Ovary (tissue), 7 donors: ENCODE measurements at regions not wholly inside any gene's neighbourhood (a gene's known extent, or its start where the extent isn't known, plus 50 kb on each side); places are given as distances from the start of the nearest gene placed in this dataset.

Source experiments
- DNase-seq, 5 donors: peaks; one replicate each; pipeline ENCODE4 v3.0.0-alpha.2; 2019 to 2020
- H3K27ac ChIP-seq, 2 donors: fragments of 200-600 bp; one replicate each; pipeline versions ENCODE4 v1.5.1 to v1.8.0; 2019 to 2022
- H3K27me3 ChIP-seq: fragments of 200-600 bp; one replicate; pipeline ENCODE4 v1.8.0; 2022
- H3K36me3 ChIP-seq: fragments of 200-600 bp; sonication (generic); one replicate; pipeline ENCODE4 v1.5.1; 2019
- H3K4me1 ChIP-seq: one replicate; pipeline ENCODE4 v1.8.1; 2013; ENCODE audit warnings: mild to moderate bottlenecking, moderate library complexity; ENCODE audit not compliant: insufficient read depth
- H3K4me3 ChIP-seq: fragments of 200-600 bp; sonication (generic); one replicate; pipeline ENCODE4 v1.5.1; 2017
- H3K9me3 ChIP-seq, 2 donors: fragments of 200-600 bp in 1 of 2; sonication (generic) in 1 of 2; one replicate each; pipeline versions ENCODE4 v1.5.1 to v1.8.1; 2013 to 2019; ENCODE audit warnings: mild to moderate bottlenecking in 1 of 2, moderate library complexity in 1 of 2
- EP300 ChIP-seq: sonication (generic); formaldehyde crosslinking; IDR thresholded peaks from one replicate; pipeline ENCODE4 v1.6.1; 2017; ENCODE audit warnings: antibody characterized with exemption
- POLR2A ChIP-seq: fragments of 450-650 bp; IDR thresholded peaks from one replicate; pipeline ENCODE4 v1.6.1; 2017; ENCODE audit warnings: antibody characterized with exemption, mild to moderate bottlenecking, moderate library complexity
- WGBS, 3 donors: extraction: QIAGEN DNeasy Blood & Tissue Kit in 1 of 3; methylation state at CpG; one replicate each; pipeline versions ENCODE4 v1.1.5 to v1.1.7; 2013 to 2017; 5-methylcytosine and 5-hydroxymethylcytosine counted together
- intact Hi-C, 4 donors: fragments of 100-400 bp; cut with DNase I; formaldehyde crosslinking; loops; one replicate each; pipeline versions ENCODE4 v1.11.0 to v1.15.1; 2022 to 2023
- TF ChIP-seq, protein P1 (sequence below), 3 donors: fragments of 450-650 bp in 2 of 3; fragments of 200-600 bp in 1 of 3; IDR thresholded peaks; one replicate each; pipeline versions ENCODE4 v1.5.1 to v1.8.0; 2016 to 2022; ENCODE audit warnings: antibody characterized with exemption in 3 of 3, mild to moderate bottlenecking in 1 of 3
- donor health status: DM: no; HTN: no; CAD: no; lungs with moderate emphysema.
- donor health status: DM: no; HTN: no; CAD: no.
- donor health status: Bipolar disorder and iron deficiency.
- donor health status: DM: no; HTN: no; CAD: no.
- donor health status: DM: yes; HTN: yes; CAD: no.

DNA sequence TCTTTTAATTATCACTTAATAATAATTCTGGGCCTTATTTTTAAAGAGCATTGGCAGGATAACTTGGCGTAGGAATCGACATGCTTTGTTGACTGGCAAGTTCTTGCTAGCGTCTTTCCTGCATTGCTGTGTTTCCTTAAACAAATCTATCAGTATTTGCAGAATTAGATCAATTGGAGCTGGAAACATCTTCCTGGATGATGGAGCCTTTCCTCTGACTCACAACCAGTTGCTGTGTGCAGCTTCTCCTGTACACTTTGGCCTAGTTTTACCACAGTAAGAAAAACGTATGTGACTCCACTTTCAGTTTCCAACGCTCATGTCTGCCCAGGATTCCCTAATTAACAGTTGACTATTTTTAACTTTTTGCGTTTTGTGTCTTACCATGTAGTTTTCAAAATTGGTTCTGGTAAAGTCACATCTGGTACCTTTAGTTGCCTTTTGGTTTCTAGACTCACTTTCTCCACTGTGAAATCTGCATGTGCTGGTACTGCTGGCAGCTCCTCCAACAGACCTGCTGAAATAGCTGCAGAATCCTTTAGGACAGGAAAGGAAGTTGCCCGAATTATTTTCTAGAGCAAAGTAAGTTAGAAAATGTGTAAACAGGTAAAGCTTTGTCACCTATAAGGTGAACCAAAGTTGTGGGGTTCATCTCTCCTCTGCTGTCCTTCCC lies 553.2 kb upstream of the FAT1 start:
- Histone ChIP-seq H3K36me3 (no peaks in the 10 kb centered on the region), H3K27ac (no peak overlapping the region), H3K9me3 (no peaks in the 10 kb centered on the region), H3K27me3 (no peaks in the 10 kb centered on the region), H3K4me3 (no peak overlapping the region), H3K4me1 (no peaks in the 10 kb centered on the region)
- TF ChIP-seq POLR2A = no peak
- TF ChIP-seq, protein P1, sequence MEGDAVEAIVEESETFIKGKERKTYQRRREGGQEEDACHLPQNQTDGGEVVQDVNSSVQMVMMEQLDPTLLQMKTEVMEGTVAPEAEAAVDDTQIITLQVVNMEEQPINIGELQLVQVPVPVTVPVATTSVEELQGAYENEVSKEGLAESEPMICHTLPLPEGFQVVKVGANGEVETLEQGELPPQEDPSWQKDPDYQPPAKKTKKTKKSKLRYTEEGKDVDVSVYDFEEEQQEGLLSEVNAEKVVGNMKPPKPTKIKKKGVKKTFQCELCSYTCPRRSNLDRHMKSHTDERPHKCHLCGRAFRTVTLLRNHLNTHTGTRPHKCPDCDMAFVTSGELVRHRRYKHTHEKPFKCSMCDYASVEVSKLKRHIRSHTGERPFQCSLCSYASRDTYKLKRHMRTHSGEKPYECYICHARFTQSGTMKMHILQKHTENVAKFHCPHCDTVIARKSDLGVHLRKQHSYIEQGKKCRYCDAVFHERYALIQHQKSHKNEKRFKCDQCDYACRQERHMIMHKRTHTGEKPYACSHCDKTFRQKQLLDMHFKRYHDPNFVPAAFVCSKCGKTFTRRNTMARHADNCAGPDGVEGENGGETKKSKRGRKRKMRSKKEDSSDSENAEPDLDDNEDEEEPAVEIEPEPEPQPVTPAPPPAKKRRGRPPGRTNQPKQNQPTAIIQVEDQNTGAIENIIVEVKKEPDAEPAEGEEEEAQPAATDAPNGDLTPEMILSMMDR (IDR thresholded peaks at IDR 0.05) = no peak
- no peak for TF ChIP-seq EP300
- intact Hi-C loops = no loop called here
- DNase-seq = no peak
- 52 to 60% (median 56%) methylated on average over 7 of the region's 7 CpGs for WGBS, 3 donors

DNA sequence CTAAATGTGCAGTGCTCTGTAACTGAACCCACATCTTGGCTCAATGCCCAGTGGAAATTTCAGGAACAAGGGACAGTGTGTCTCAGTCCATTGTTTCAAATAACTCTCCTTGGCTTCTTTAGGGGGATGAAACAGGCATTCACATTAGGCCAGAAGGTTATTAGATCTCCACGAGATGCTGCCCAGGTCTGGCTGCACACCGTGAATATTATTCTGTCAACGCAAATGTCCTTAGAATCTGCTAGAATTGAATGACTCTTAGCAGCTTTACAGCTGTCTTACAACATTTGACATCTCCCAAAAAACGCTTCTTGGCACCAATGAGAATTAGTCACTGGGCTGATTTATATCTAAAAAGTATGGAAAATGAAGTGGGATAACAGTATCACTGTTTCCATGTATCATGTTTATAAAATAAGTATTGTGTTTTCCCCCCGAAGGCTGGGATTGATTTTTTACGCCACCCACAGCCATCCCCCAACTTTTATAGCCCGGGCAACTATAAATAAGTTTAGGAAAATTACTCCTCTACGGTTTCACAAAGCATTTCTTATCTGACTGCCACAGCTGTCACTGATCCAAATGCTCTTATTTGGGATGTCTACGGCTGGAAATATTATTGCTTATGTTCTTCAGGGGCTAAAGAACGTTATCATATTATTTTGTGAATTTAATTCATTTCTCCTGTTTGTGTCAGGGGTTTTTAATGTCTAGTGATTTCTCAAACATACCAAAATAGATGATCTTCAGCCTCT lies 559.7 kb upstream of the FAT1 start:
- no peak overlapping the region for H3K4me3 ChIP-seq
- H3K4me1 ChIP-seq = no peaks in the 10 kb centered on the region
- WGBS, 3 donors = 33 to 42% (median 37%) methylated on average over 10 of the region's 10 CpGs
- TF ChIP-seq EP300 (no peak), POLR2A (no peak)
- TF ChIP-seq, protein P1 (IDR thresholded peaks at IDR 0.05) = no peak
- DNase-seq = no peak
- H3K27me3 ChIP-seq = no peaks in the 10 kb centered on the region
- H3K36me3 ChIP-seq = no peaks in the 10 kb centered on the region
- H3K9me3 ChIP-seq = no peaks in the 10 kb centered on the region
- intact Hi-C loops = no loop called here
- H3K27ac ChIP-seq = no peak overlapping the region

DNA sequence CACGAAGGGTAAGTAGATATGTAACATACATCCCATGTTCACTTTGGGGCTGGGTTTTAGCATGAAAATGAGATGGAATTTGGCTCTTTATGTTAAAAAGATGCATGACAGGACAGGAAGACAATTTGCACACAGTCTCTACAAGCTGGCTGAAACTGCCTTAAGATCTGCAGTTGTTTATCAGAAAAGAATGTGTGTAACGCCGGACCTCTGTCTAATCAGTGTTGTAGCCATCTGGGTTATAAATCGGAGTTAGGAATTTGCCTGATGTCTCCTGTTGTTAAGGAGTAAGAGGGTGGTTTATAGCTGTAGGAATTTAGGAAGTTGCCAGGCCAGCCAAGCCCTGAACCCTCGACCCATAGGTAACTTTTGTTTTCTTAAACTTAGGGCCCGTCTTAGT lies 562.9 kb upstream of the FAT1 start:
- Histone ChIP-seq H3K4me3 (no peak overlapping the region), H3K27me3 (no peaks in the 10 kb centered on the region), H3K9me3 (no peaks in the 10 kb centered on the region), H3K36me3 (no peaks in the 10 kb centered on the region), H3K4me1 (no peaks in the 10 kb centered on the region), H3K27ac (no peak overlapping the region)
- intact Hi-C loops = no loop called here
- WGBS, 3 donors = 27 to 32% (median 29%) methylated on average over 6 of the region's 6 CpGs
- TF ChIP-seq EP300 = no peak
- TF ChIP-seq, protein P1 (IDR thresholded peaks at IDR 0.05) = no peak
- TF ChIP-seq POLR2A = no peak
- no peak for DNase-seq

DNA sequence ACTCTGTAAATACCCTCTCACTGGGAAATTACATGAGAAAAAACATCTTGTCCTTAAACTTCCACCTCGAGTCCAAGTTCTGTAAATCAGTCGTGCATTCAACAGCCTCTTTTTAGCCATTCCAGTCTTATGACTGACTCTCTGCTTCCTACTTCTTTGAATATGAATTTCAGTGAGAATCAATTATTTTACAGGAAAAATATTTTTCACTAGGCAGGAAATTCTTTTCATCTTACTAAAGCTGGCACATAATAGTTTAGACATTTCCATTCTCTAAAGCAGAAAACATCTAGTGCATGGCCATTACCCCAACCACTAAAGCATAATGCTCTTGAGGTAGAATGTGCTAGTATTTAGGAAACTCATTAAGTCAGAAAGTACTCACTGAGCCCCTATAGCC lies 565.7 kb upstream of the FAT1 start:
- intact Hi-C loops = no loop called here
- H3K4me3 ChIP-seq = no peak overlapping the region
- no peak for DNase-seq
- TF ChIP-seq, protein P1 (IDR thresholded peaks at IDR 0.05) = no peak
- TF ChIP-seq EP300 (no peak), POLR2A (no peak)
- no peaks in the 10 kb centered on the region for H3K36me3 ChIP-seq
- no peaks in the 10 kb centered on the region for H3K4me1 ChIP-seq
- H3K27ac ChIP-seq = no peak overlapping the region
- H3K27me3 ChIP-seq = no peaks in the 10 kb centered on the region
- H3K9me3 ChIP-seq = no peaks in the 10 kb centered on the region
- WGBS, 3 donors = 42 to 43% (median 43%) methylated on average over 2 of the region's 2 CpGs
